ENCODE measurements at regions not wholly inside any gene's neighbourhood (a gene's known extent, or its start where the extent isn't known, plus 50 kb on each side); places are given as distances from the start of the nearest gene placed in this dataset.
A peak's percentile ranks its signal among the peaks of the same experiment; 100 is the strongest.

- Mint-ChIP-seq H3K36me3 (ENCODE audit: low read depth) (no peaks in the 10 kb centered on the region), H3K4me1 (ENCODE audit: low read depth) (peaks cover 60% of the 10 kb centered on the region), H3K27ac (peak overlapping the region; percentile 37), H3K9me3 (no peaks in the 10 kb centered on the region), H3K27me3 (ENCODE audit: low read depth) (no peaks in the 10 kb centered on the region), H3K4me3 (no peak overlapping the region)
- CTCF ChIA-PET, result no interaction called here
- DNase-seq, result no peak
- intact Hi-C loops (cut with micrococcal nuclease), result no loop called here
Observed at GRCh38 chr20:53749499-53749898, 155.9 kb upstream of the ZNF217 start.

- H3K4me1 Mint-ChIP-seq (ENCODE audit: low read depth), result peaks cover 55% of the 10 kb centered on the region
- no peaks in the 10 kb centered on the region for H3K9me3 Mint-ChIP-seq
- no peaks in the 10 kb centered on the region for H3K36me3 Mint-ChIP-seq (ENCODE audit: low read depth)
- peak overlapping the region; percentile 37 for H3K27ac Mint-ChIP-seq
- H3K4me3 Mint-ChIP-seq, result no peak overlapping the region
- CTCF ChIA-PET, result interaction anchor here (0.5 kb wide), 1 partner anchor 20 kb away, joined by 3 read pairs; no protein-coding TSS in a partner anchor
- H3K27me3 Mint-ChIP-seq (ENCODE audit: low read depth), result no peaks in the 10 kb centered on the region
- peak; percentile 53 for DNase-seq
- intact Hi-C loops (cut with micrococcal nuclease), result no loop called here
Observed at GRCh38 chr20:53748821-53749421, 155.3 kb upstream of the ZNF217 start.

GRCh38 chr20:53748176-53748575 is 154.5 kb upstream of the ZNF217 start:
- intact Hi-C loops (cut with micrococcal nuclease), result no loop called here
- Mint-ChIP-seq H3K9me3 (no peaks in the 10 kb centered on the region), H3K4me3 (no peak overlapping the region), H3K36me3 (ENCODE audit: low read depth) (no peaks in the 10 kb centered on the region), H3K27me3 (ENCODE audit: low read depth) (no peaks in the 10 kb centered on the region), H3K27ac (no peak overlapping the region), H3K4me1 (ENCODE audit: low read depth) (peaks cover 48% of the 10 kb centered on the region)
- no peak for DNase-seq
- CTCF ChIA-PET, result no interaction called here

- no peak overlapping the region for H3K4me3 Mint-ChIP-seq
- H3K9me3 Mint-ChIP-seq, result no peaks in the 10 kb centered on the region
- H3K27ac Mint-ChIP-seq, result no peak overlapping the region
- H3K4me1 Mint-ChIP-seq (ENCODE audit: low read depth), result peaks cover 34% of the 10 kb centered on the region
- intact Hi-C loops (cut with micrococcal nuclease), result no loop called here
- DNase-seq, result no peak
- no peaks in the 10 kb centered on the region for H3K27me3 Mint-ChIP-seq (ENCODE audit: low read depth)
- H3K36me3 Mint-ChIP-seq (ENCODE audit: low read depth), result no peaks in the 10 kb centered on the region
- CTCF ChIA-PET, result no interaction called here
Observed at GRCh38 chr20:53743607-53744260, 150.1 kb upstream of the ZNF217 start.

- Mint-ChIP-seq H3K36me3 (ENCODE audit: low read depth) (no peaks in the 10 kb centered on the region), H3K4me3 (no peak overlapping the region), H3K27me3 (ENCODE audit: low read depth) (no peaks in the 10 kb centered on the region), H3K4me1 (ENCODE audit: low read depth) (peaks cover 34% of the 10 kb centered on the region), H3K9me3 (no peaks in the 10 kb centered on the region), H3K27ac (no peak overlapping the region)
- intact Hi-C loops (cut with micrococcal nuclease), result no loop called here
- CTCF ChIA-PET, result interaction anchor here (0.9 to 2.5 kb wide), 2 partner anchors 8 to 128 kb away, joined by 3 to 6 read pairs; no protein-coding TSS in a partner anchor
- DNase-seq, result no peak
Observed at GRCh38 chr20:53742685-53743081, 149.0 kb upstream of the ZNF217 start.

GRCh38 chr20:53741726-53742028 is 148.0 kb upstream of the ZNF217 start:
- H3K27me3 Mint-ChIP-seq (ENCODE audit: low read depth), result no peaks in the 10 kb centered on the region
- H3K27ac Mint-ChIP-seq, result no peak overlapping the region
- H3K36me3 Mint-ChIP-seq (ENCODE audit: low read depth), result no peaks in the 10 kb centered on the region
- H3K4me1 Mint-ChIP-seq (ENCODE audit: low read depth), result peaks cover 44% of the 10 kb centered on the region
- CTCF ChIA-PET, result interaction anchor here (0.5 to 2.5 kb wide), 3 partner anchors 9 to 51 kb away, joined by 3 to 6 read pairs (median 6); no protein-coding TSS in a partner anchor
- intact Hi-C loops (cut with micrococcal nuclease), result loop anchor here (2.0 kb wide), 1 partner anchor 53 kb away; no protein-coding TSS in a partner anchor
- no peaks in the 10 kb centered on the region for H3K9me3 Mint-ChIP-seq
- DNase-seq, result no peak
- H3K4me3 Mint-ChIP-seq, result no peak overlapping the region

- H3K27ac Mint-ChIP-seq, result peak overlapping the region; percentile 83
- H3K9me3 Mint-ChIP-seq, result no peaks in the 10 kb centered on the region
- DNase-seq, result peak; percentile 52
- CTCF ChIA-PET, result interaction anchor here (0.6 to 1.6 kb wide), 5 partner anchors 14 to 228 kb away, joined by 3 to 6 read pairs (median 3); no protein-coding TSS in a partner anchor
- no peaks in the 10 kb centered on the region for H3K36me3 Mint-ChIP-seq (ENCODE audit: low read depth)
- H3K4me1 Mint-ChIP-seq (ENCODE audit: low read depth), result peaks cover 54% of the 10 kb centered on the region
- no peaks in the 10 kb centered on the region for H3K27me3 Mint-ChIP-seq (ENCODE audit: low read depth)
- peak overlapping the region; percentile 81 for H3K4me3 Mint-ChIP-seq
- intact Hi-C loops (cut with micrococcal nuclease), result loop anchor here (1.0 to 5.0 kb wide), 4 partner anchors 19 to 127 kb away; no protein-coding TSS in a partner anchor
Observed at GRCh38 chr20:53739799-53740785, 146.5 kb upstream of the ZNF217 start.

GRCh38 chr20:53738945-53739798 is 145.5 kb upstream of the ZNF217 start:
- Mint-ChIP-seq H3K4me1 (ENCODE audit: low read depth) (peaks cover 54% of the 10 kb centered on the region), H3K27ac (peak overlapping the region; percentile 83), H3K36me3 (ENCODE audit: low read depth) (no peaks in the 10 kb centered on the region), H3K27me3 (ENCODE audit: low read depth) (no peaks in the 10 kb centered on the region), H3K4me3 (peak overlapping the region; percentile 81), H3K9me3 (no peaks in the 10 kb centered on the region)
- intact Hi-C loops (cut with micrococcal nuclease), result loop anchor here (5.0 kb wide), 1 partner anchor 128 kb away; no protein-coding TSS in a partner anchor
- DNase-seq, result no peak
- CTCF ChIA-PET, result interaction anchor here (0.8 to 1.3 kb wide), 4 partner anchors 15 to 228 kb away, joined by 3 to 5 read pairs (median 3); no protein-coding TSS in a partner anchor

- Mint-ChIP-seq H3K27ac (no peak overlapping the region), H3K27me3 (ENCODE audit: low read depth) (no peaks in the 10 kb centered on the region), H3K9me3 (no peaks in the 10 kb centered on the region), H3K36me3 (ENCODE audit: low read depth) (no peaks in the 10 kb centered on the region), H3K4me3 (no peak overlapping the region), H3K4me1 (ENCODE audit: low read depth) (peaks cover 54% of the 10 kb centered on the region)
- DNase-seq, result no peak
- intact Hi-C loops (cut with micrococcal nuclease), result loop anchor here (5.0 kb wide), 1 partner anchor 129 kb away; no protein-coding TSS in a partner anchor
- CTCF ChIA-PET, result interaction anchor here (1.2 to 1.3 kb wide), 3 partner anchors 15 to 109 kb away, joined by 3 to 5 read pairs (median 3); no protein-coding TSS in a partner anchor
Observed at GRCh38 chr20:53738039-53738944, 144.7 kb upstream of the ZNF217 start.

- no peaks in the 10 kb centered on the region for H3K36me3 Mint-ChIP-seq (ENCODE audit: low read depth)
- peak overlapping the region; percentile 90 for H3K27ac Mint-ChIP-seq
- no peaks in the 10 kb centered on the region for H3K9me3 Mint-ChIP-seq
- peaks cover 54% of the 10 kb centered on the region for H3K4me1 Mint-ChIP-seq (ENCODE audit: low read depth)
- intact Hi-C loops (cut with micrococcal nuclease), result loop anchor here (2.0 to 5.0 kb wide), 3 partner anchors 17 to 130 kb away; no protein-coding TSS in a partner anchor
- CTCF ChIA-PET, result interaction anchor here (0.7 to 2.0 kb wide), 3 partner anchors 17 to 159 kb away, joined by 3 to 5 read pairs (median 4); no protein-coding TSS in a partner anchor
- peak overlapping the region; percentile 43 for H3K4me3 Mint-ChIP-seq
- DNase-seq, result no peak
- no peaks in the 10 kb centered on the region for H3K27me3 Mint-ChIP-seq (ENCODE audit: low read depth)
Observed at GRCh38 chr20:53737396-53738038, 143.9 kb upstream of the ZNF217 start.
